H1 (cell line): ENCODE measurements at regions not wholly inside any gene's neighbourhood (a gene's known extent, or its start where the extent isn't known, plus 50 kb on each side); places are given as distances from the start of the nearest gene placed in this dataset.

ENCODE experiments used
- CTCF ChIA-PET: fragments of 300-600 bp; sonication (Branson Sonifier 250); formaldehyde crosslinking; loops from one replicate; lab custom pipeline; 2021; ENCODE audit not compliant: partially characterized antibody; lab: Charles Lee
- POLR2A ChIA-PET: fragments of 300-600 bp; sonication (Branson Sonifier 250); formaldehyde crosslinking; loops from one replicate; lab custom pipeline; 2021; ENCODE audit warnings: inconsistent platforms; ENCODE audit not compliant: partially characterized antibody; lab: Charles Lee
- DNase-seq, 2 experiments: peaks; one replicate each; pipeline versions ENCODE4 v3.0.0 to v3.0.0-alpha.2; 2010 to 2022; ENCODE audit warnings: low spot score in 2 of 2, low read depth in 1 of 2, mixed read lengths in 1 of 2
- FAIRE-seq: peaks from 2 replicates; lab custom pipeline; 2011; peaks lifted over from hg19 to GRCh38; lab: Jason Lieb, UNC
- H2AFZ ChIP-seq: 2 replicates; pipeline ENCODE4 v1.8.1; 2012; ENCODE audit warnings: low read length, inconsistent platforms
- H2AK5ac ChIP-seq: 2 replicates; pipeline ENCODE4 v1.6.1; 2013; ENCODE audit warnings: low read depth, low read length
- H2BK120ac ChIP-seq: replicated peaks from 2 replicates; pipeline ENCODE3; 2013; ENCODE audit warnings: low read depth, low read length, inconsistent platforms
- H2BK12ac ChIP-seq: 2 replicates; pipeline ENCODE4 v1.6.1; 2013; ENCODE audit warnings: low read depth, low read length
- H2BK15ac ChIP-seq: 2 replicates; pipeline ENCODE4 v1.6.1; 2013; ENCODE audit warnings: low read length
- H2BK20ac ChIP-seq: 2 replicates; pipeline ENCODE4 v1.6.1; 2013; ENCODE audit warnings: low read length
- H2BK5ac ChIP-seq: 2 replicates; pipeline ENCODE4 v1.6.1; 2013; ENCODE audit warnings: low read depth, low read length
- H3K14ac ChIP-seq: 2 replicates; pipeline ENCODE4 v1.6.1; 2013; ENCODE audit warnings: inconsistent platforms; ENCODE audit not compliant: insufficient read length
- H3K18ac ChIP-seq: 2 replicates; pipeline ENCODE4 v1.6.1; 2013; ENCODE audit warnings: low read length; ENCODE audit errors: extremely low read depth
- H3K23ac ChIP-seq: 2 replicates; pipeline ENCODE4 v1.6.1; 2013; ENCODE audit warnings: inconsistent platforms; ENCODE audit not compliant: insufficient read length
- H3K23me2 ChIP-seq: 2 replicates; pipeline ENCODE4 v1.6.1; 2013; ENCODE audit warnings: low read depth, low read length
- H3K27ac ChIP-seq: 2 replicates; pipeline ENCODE4 v1.6.1; 2011; ENCODE audit warnings: low read depth, low read length, inconsistent platforms
- H3K27me3 ChIP-seq, 4 experiments: replicated peaks in 1 of 4; 1 replicate in 1 of 4; 2 replicates in 3 of 4; pipeline versions ENCODE4 v1.6.1 to v1.8.1; 2011 to 2013; ENCODE audit warnings: low read length in 3 of 4, mild to moderate bottlenecking in 3 of 4, inconsistent platforms in 2 of 4, mixed read lengths in 2 of 4, moderate library complexity in 1 of 4; ENCODE audit not compliant: control insufficient read depth in 3 of 4, insufficient read depth in 3 of 4; ENCODE audit errors: extremely low read depth in 1 of 4
- H3K36me3 ChIP-seq, 4 experiments: 2 replicates each; pipeline versions ENCODE4 v1.6.1 to v1.8.1; 2011 to 2013; ENCODE audit warnings: mild to moderate bottlenecking in 4 of 4, low read length in 3 of 4, moderate library complexity in 2 of 4, control low read depth in 1 of 4, inconsistent platforms in 1 of 4; ENCODE audit not compliant: insufficient read depth in 4 of 4, control insufficient read depth in 2 of 4
- H3K4ac ChIP-seq: replicated peaks from 2 replicates; pipeline ENCODE3; 2013; ENCODE audit warnings: low read length, low read depth, mixed read lengths, inconsistent platforms; ENCODE audit not compliant: insufficient read length
- H3K4me1 ChIP-seq, 4 experiments: replicated peaks in 1 of 4; 1 replicate in 1 of 4; 2 replicates in 3 of 4; pipeline versions ENCODE4 v1.6.1 to v1.8.1; 2011 to 2013; ENCODE audit warnings: low read length in 3 of 4, inconsistent platforms in 2 of 4, mixed read lengths in 1 of 4; ENCODE audit not compliant: insufficient read depth in 4 of 4, control insufficient read depth in 3 of 4
- H3K4me2 ChIP-seq, 2 experiments: 2 replicates each; pipeline versions ENCODE4 v1.6.1 to v1.8.1; 2011 to 2013; ENCODE audit warnings: low read depth in 2 of 2, low read length in 2 of 2, control low read depth in 1 of 2, inconsistent platforms in 1 of 2, mild to moderate bottlenecking in 1 of 2; ENCODE audit not compliant: insufficient read depth in 1 of 2
- H3K4me3 ChIP-seq, 4 experiments: fragments of 200-600, 300-600 bp in 1 of 4; sonication (generic), shearing (Covaris generic), sonication (Bioruptor Twin) in 1 of 4; 2 replicates each; pipeline versions ENCODE4 v1.5.1 to v1.8.1; 2011 to 2016; ENCODE audit warnings: low read length in 4 of 4, low read depth in 3 of 4, control low read depth in 2 of 4, inconsistent platforms in 2 of 4, mild to moderate bottlenecking in 2 of 4, mixed read lengths in 1 of 4, moderate library complexity in 1 of 4; ENCODE audit not compliant: insufficient read depth in 2 of 4; ENCODE audit errors: extremely low read depth in 1 of 4
- H3K56ac ChIP-seq: replicated peaks from 2 replicates; pipeline ENCODE3; 2013; ENCODE audit warnings: low read depth, mild to moderate bottlenecking, mixed read lengths, low read length, inconsistent platforms; ENCODE audit not compliant: insufficient read length
- H3K79me1 ChIP-seq: 2 replicates; pipeline ENCODE4 v1.6.1; 2013; ENCODE audit warnings: low read depth, low read length, control low read depth
- H3K79me2 ChIP-seq, 2 experiments: 2 replicates each; pipeline versions ENCODE4 v1.6.1 to v1.8.1; 2012 to 2013; ENCODE audit warnings: low read length in 2 of 2, mild to moderate bottlenecking in 2 of 2, inconsistent platforms in 1 of 2; ENCODE audit not compliant: insufficient read depth in 2 of 2, control insufficient read depth in 1 of 2
- H3K9ac ChIP-seq, 4 experiments: replicated peaks in 1 of 4; 1 replicate in 1 of 4; 2 replicates in 3 of 4; pipeline versions ENCODE4 v1.6.1 to v1.8.1; 2011 to 2013; ENCODE audit warnings: low read depth in 3 of 4, low read length in 3 of 4, control low read depth in 2 of 4, mild to moderate bottlenecking in 2 of 4, moderate library complexity in 2 of 4, inconsistent platforms in 1 of 4; ENCODE audit errors: extremely low read depth in 1 of 4
- H3K9me3 ChIP-seq, 2 experiments: 2 replicates each; pipeline versions ENCODE4 v1.6.1 to v1.8.1; 2012 to 2013; ENCODE audit warnings: mild to moderate bottlenecking in 2 of 2, moderate library complexity in 2 of 2, control low read depth in 1 of 2, inconsistent platforms in 1 of 2, low read depth in 1 of 2, low read length in 1 of 2, mixed read lengths in 1 of 2; ENCODE audit not compliant: insufficient read depth in 2 of 2
- H4K20me1 ChIP-seq, 2 experiments: replicated peaks in 1 of 2; 2 replicates each; pipeline versions ENCODE3 to v1.8.1; 2011 to 2013; ENCODE audit warnings: inconsistent platforms in 2 of 2, low read length in 2 of 2, mild to moderate bottlenecking in 1 of 2; ENCODE audit not compliant: insufficient read depth in 2 of 2, control insufficient read depth in 1 of 2
- H4K5ac ChIP-seq: 2 replicates; pipeline ENCODE4 v1.6.1; 2013; ENCODE audit warnings: low read length, low read depth, mixed read lengths, inconsistent platforms; ENCODE audit not compliant: insufficient read length
- H4K8ac ChIP-seq: 2 replicates; pipeline ENCODE4 v1.8.0; 2013; ENCODE audit warnings: mild to moderate bottlenecking, moderate library complexity, low read length, inconsistent platforms; ENCODE audit not compliant: insufficient read depth; ENCODE audit errors: extremely low read depth
- H4K91ac ChIP-seq: replicated peaks from 2 replicates; pipeline ENCODE3; 2013; ENCODE audit warnings: low read length, mixed read lengths, inconsistent platforms; ENCODE audit not compliant: insufficient read length
- BRCA1 ChIP-seq: IDR thresholded peaks from 2 replicates; pipeline ENCODE4 v1.6.1; 2012; ENCODE audit warnings: low read depth, low read length, improper control_type of control experiment
- HDAC2 ChIP-seq, 2 experiments: fragments of 300-600 bp in 1 of 2; sonication (generic) in 1 of 2; IDR thresholded peaks; 2 replicates each; pipeline ENCODE4 v1.6.1; 2011 to 2012; ENCODE audit warnings: low read depth in 2 of 2, low read length in 2 of 2, mild to moderate bottlenecking in 2 of 2, moderate library complexity in 2 of 2, borderline replicate concordance in 1 of 2, inconsistent platforms in 1 of 2
- MAX ChIP-seq: IDR thresholded peaks from 2 replicates; pipeline ENCODE4 v1.6.1; 2012; ENCODE audit warnings: inconsistent platforms
- WGBS, 2 experiments: shearing (Covaris generic) in 1 of 2; methylation state at CpG; one replicate each; pipeline versions ENCODE4 v1.1.6 to v1.1.7; 2013 to 2015; ENCODE audit warnings: low lambda C conversion rate in 2 of 2, mixed read lengths in 2 of 2, inconsistent platforms in 1 of 2, low coverage in 1 of 2, missing lambda C conversion rate in 1 of 2; ENCODE audit not compliant: insufficient replicate concordance in 2 of 2, insufficient coverage in 1 of 2, insufficient read length in 1 of 2; ENCODE audit errors: extremely low coverage in 1 of 2, missing lambda C conversion rate in 1 of 2; 5-methylcytosine and 5-hydroxymethylcytosine counted together

DNA sequence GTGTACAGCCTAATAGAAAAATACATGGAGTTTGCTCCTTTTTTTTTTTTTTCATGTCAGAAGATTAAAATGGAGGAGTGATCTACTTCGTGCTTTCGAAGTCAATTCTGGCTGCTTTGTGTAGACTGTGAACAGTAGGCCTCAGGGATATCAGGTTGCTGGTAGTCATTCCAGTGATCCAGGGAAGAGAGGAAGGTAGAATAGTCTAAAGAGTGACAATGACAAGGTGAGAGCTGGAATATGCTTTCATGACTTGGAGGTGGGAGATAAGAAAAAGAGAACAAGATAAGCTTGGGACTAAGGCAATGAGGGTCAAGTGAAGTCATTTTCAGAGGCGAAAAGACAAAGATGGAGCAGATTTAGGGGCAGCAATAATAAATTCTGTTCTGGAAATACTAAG is 111.3 kb upstream of the MIR17HG start:
- Histone ChIP-seq H3K56ac (no peak overlapping the region), H4K91ac (no peak overlapping the region), H2AK5ac (no peak overlapping the region), H3K4me3 (no peak overlapping the region), H2BK15ac (no peak overlapping the region), H4K8ac (no peak overlapping the region), H3K23ac (no peak overlapping the region), H3K4ac (no peak overlapping the region), H3K4me2 (no peak overlapping the region), H3K9me3 (no peaks in the 10 kb centered on the region), H3K23me2 (no peaks in the 10 kb centered on the region), H2BK120ac (no peak overlapping the region), H2BK5ac (no peak overlapping the region), H3K18ac (no peak overlapping the region), H3K27me3 (no peaks in the 10 kb centered on the region), H3K9ac (no peak overlapping the region), H4K20me1 (no peaks in the 10 kb centered on the region), H3K79me1 (no peaks in the 10 kb centered on the region), H2BK12ac (no peak overlapping the region), H4K5ac (no peak overlapping the region), H2BK20ac (no peak overlapping the region), H3K14ac (no peak overlapping the region), H3K27ac (no peak overlapping the region), H3K79me2 (no peaks in the 10 kb centered on the region), H3K36me3 (no peaks in the 10 kb centered on the region), H3K4me1 (no peaks in the 10 kb centered on the region), H2AFZ (no peak overlapping the region)
- whole genome bisulfite sequencing, 2 experiments, result 87% methylated on average over 3 of the region's 3 CpGs; no CpG with 5 or more reads in 1 of the 2 experiments
- DNase-seq (no peak), FAIRE-seq (no peak)
- POLR2A ChIA-PET, result no interaction called here
- CTCF ChIA-PET, result interaction anchor here (1.2 to 1.4 kb wide), 3 partner anchors 9 to 11 kb away, joined by 4 to 7 read pairs (median 4); no protein-coding TSS in a partner anchor
- no peak for TF ChIP-seq HDAC2 (IDR thresholded peaks at IDR 0.05; ENCODE audit: borderline replicate concordance in 1 of 2, low read depth in 2 of 2, low read length in 2 of 2)
- TF ChIP-seq MAX, result no peak
- no peak for TF ChIP-seq BRCA1
